Cerebellar nuclear complex (tissue), 1 donor: ENCODE measurements at regions not wholly inside any gene's neighbourhood (a gene's known extent, or its start where the extent isn't known, plus 50 kb on each side); places are given as distances from the start of the nearest gene placed in this dataset.
"Not testable (repeated sequence)": the region's sequence is repeated elsewhere in the genome, so short reads cannot be mapped to it uniquely, and the experiment has no call there.

ENCODE experiments used
- DNase-seq, 2 experiments: peaks; one replicate each; lab custom pipeline; 2025; lab: John Stamatoyannopoulos, UW

DNA sequence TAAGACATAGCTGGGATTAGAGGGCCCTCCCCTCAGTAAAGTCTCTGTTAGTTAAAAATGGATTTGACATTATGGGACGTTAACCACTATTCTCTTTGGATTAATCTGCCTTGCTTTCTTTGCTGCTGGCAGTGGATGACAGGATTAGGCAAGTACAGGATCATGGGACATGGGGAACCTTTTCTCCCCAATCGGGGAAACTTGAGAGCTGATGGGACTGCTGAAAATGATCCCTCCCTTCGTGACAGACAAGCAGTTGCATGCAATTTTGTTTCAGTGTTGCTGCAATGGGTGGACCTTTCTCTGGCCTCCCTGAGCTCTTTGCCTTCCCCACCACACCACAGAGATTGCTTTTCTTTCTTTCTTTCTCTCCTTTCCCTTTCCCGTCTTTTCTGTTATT lies 120.2 kb upstream of the BANK1 start:
- no peak for DNase-seq

GRCh38 chr4:101669832-101670188 lies 120.7 kb upstream of the BANK1 start:
- DNase-seq = no peak

DNA sequence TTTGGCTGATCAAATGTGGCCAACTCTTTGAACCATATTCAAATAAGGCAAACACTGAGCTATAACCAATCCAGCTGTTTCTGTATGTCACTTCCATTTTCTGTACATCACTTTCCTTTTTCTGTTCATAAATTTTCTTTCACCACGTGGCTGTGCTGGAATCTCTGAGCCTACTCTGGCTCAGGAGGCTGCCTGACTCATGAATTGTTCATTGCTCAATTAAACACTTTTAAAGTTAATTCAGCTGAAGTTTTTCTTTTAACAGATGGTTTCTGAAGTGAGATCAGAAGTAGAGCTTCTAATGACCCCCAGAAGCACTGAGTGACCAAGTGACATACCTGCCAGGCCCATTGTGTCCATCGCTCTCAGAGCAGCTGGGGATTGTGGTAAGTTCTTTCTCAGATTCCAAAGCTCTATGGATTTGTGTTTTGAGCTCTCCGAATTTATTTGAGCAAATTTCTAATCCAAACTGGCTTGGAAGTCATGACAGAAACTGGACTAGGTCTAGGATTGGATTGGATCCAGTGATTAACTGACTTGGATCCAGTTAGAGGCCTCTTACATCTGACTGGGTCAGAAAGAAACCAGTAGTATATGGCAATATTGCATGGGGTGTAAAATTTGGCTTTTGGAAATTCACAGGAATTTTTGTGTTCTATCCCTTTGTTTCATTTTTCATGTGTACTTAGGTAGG lies 121.2 kb upstream of the BANK1 start:
- no peak for DNase-seq

- no peak for DNase-seq
Observed at GRCh38 chr4:101667348-101667747, 123.2 kb upstream of the BANK1 start.

DNA sequence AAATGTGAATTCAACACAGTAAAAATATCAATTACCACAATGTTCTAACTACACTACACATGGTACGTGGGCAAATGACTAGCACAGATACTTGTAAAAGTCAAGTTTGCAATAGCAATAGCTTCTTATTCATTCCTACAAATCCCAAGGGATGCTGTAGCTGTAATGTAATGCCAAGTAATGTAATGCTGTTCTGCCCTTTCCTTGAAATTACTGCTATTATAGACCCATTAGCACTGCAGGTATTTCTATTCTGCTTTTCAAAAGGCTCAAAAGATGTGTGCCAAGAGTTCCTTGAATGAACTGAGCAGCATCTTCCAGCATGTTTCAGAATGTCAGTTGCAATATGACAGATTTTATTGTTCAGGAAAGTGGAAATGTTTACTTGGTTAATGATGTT lies 129.9 kb upstream of the BANK1 start:
- DNase-seq = no peak

GRCh38 chr4:101655857-101656256 lies 134.7 kb upstream of the BANK1 start:
- no peak for DNase-seq

DNA sequence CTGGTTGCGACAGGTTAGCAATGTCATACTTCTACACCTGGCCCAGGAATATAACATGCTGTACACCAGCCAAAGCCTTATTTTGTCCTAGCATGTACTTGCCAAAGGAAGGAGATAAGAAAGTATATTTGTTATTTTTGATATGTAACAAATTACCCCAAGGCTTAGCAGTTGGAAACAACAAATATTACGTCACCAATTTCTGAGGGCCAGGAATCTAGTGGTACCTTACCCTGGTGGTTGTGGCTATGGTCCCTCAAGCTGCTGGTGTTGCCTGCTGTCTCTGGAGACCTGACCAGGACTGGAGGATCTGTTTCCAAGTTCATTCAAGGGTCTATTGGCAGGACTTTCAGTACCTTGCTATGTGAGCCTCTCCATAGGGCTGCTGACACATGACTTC lies 135.5 kb upstream of the BANK1 start:
- DNase-seq = no peak

GRCh38 chr4:101651778-101652177 lies 138.8 kb upstream of the BANK1 start:
- DNase-seq = no peak

DNA sequence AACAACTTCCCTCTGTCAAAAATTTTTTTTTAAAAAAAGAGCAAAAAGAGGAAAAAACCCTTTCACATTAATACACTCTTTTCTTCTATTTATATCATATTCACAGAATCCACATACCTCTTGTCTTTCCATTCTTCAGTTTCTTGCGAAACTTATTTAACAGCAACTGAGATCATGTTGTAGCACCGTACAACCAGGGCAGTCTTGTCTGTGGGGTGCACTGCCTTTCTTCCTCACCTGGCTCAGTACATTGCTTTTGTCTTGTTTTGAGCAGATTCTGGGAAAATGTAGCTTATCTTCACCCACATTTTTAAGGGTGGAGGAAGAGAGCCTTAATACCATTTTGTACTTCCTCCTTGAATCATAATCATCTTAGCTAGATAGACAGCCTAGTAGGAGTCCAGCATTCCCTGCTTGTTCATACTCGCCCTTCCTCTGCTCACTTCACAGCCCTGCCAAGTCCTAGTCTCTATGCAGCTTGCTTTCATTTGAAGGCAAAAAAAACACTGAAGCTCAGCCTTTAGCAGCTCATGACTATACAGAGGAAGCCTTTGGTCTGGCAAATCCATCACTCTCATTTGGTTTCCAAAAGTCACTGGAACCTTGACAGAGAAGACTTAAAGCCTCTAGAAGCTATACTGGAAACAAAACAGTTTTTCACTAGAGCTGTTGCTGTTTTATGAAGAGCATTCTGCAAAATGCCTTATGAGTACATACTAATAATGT lies 140.6 kb upstream of the BANK1 start:
- peak in 1 of 2 experiments; percentile 19 for DNase-seq

GRCh38 chr4:101647710-101648034 lies 142.9 kb upstream of the BANK1 start:
- DNase-seq = no peak

- DNase-seq = no peak
Observed at GRCh38 chr4:101644516-101644915, 146.0 kb upstream of the BANK1 start.

- DNase-seq = no peak
Observed at GRCh38 chr4:101643186-101643837, 147.2 kb upstream of the BANK1 start.

DNA sequence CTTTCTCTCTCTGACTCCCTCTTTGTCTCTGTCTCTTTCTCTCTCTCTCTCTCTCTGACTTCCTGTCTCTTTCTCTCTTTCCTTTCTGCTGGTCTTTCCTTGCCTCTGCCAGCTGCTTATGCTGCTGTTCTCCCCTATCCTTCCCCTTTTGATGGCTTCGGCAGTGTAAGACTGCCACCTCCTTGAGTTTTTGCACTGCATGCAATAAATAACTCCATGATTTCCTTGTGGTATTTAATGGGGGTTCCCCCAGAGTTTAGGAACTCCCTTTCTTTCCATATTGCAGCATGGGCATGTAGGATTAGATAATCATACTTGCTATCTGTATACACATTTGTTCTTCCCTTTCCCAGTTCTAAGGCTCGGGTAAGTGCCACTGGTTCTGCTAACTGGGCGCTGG lies 157.8 kb upstream of the BANK1 start:
- not testable (repeated sequence) for DNase-seq

- no peak for DNase-seq
Observed at GRCh38 chr4:101630319-101630986, 160.1 kb upstream of the BANK1 start.

DNA sequence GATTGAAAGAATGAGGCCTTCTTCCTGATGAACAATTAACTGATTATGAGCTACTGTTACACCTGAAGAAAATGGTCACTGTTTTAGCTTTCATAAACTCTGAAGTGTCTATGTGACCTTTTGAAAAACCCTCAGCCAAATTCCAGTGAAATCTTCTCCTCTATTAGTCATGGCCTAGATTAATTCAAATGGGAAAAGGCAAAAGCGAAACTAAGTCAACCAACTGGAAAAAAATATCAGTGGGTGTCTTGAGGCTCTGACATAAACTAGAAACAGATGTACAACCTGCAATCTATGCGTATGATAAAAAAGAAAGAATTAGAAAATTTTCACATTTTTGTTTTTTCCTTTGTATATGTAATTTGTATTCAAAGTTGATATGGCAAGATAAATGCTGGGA lies 169.4 kb upstream of the BANK1 start:
- DNase-seq = no peak

- DNase-seq = no peak
Observed at GRCh38 chr4:101615652-101616051, 174.9 kb upstream of the BANK1 start.

DNA sequence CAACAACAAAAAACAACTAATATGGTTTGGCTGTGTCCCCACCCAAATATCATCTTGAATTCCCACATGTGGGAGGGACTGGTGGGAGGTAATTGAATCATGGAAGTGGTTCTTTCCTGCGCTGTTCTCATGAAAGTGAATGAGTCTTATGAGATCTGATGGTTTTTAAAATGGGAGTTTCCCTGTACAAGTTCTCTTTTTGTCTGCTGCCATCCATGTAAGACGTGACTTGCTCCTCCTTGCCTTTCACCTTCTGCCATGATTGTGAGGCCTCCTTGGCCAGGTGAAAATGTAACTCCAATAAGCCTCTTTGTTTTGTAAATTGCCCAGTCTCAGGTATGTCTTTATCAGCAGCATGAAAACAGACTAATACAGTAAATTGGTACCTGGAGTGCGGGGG lies 183.5 kb upstream of the BANK1 start:
- not testable (repeated sequence) for DNase-seq

- no peak for DNase-seq
Observed at GRCh38 chr4:101604976-101605375, 185.6 kb upstream of the BANK1 start.

GRCh38 chr4:101600287-101600686 lies 190.2 kb upstream of the BANK1 start:
- DNase-seq = no peak

GRCh38 chr4:101599620-101600019 lies 190.9 kb upstream of the BANK1 start:
- no peak for DNase-seq

DNA sequence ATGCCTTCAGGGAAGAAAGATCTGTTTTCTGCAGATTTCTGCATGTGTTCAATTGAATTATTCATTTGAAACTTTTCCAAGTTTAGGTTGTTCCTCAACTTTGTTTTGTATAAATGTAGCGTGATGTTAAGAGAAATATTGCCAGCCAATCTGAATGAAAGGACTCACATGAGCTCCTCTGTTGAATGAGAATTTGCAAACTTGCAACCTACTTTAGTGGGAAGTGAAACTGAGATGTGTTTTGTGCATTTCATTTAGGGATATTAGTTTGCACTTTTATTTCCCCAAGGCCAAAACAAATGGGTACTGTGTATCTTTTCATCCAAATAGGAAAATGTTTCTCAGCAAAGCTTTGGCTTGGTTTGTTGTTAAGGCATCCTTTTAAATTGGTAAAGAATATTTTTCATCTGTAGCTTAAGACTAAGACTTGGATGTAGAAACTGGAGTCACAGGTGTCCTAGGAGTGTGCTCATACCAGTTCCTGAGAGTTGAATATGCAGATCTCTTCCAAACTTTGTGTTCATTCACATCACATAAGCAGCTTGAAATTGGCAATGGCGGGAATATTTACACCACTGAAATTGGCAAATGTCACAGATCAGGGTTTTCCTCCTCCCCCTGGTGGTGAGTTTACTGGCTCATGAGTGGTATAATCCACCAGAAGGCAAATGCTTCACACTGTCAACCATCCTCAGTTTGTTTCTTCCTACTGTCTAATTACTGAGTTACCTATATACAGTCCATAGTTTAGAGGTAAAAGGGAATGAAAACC lies 193.6 kb upstream of the BANK1 start:
- DNase-seq = no peak

DNA sequence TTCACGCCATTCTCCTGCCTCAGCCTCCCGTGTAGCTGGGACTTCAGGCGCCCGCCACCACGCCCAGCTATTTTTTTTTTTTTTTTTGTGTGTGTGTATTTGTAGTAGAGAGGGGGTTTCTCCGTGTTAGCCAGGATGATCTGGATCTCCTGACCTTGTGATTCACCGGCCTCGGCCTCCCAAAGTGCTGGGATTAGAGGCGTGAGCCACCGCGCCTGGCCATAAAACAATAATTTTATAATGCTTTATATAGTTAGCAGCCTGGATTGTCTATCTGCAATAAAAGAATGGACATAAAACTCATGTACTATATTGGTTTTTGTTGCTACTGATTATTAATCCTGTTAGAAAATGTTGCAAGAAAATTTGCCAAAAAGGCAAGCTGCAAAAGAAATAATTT lies 195.9 kb upstream of the BANK1 start:
- DNase-seq = no peak
